Naive B cell (primary cell): ENCODE measurements at regions not wholly inside any gene's neighbourhood (a gene's known extent, or its start where the extent isn't known, plus 50 kb on each side); places are given as distances from the start of the nearest gene placed in this dataset.
A peak's percentile ranks its signal among the peaks of the same experiment; 100 is the strongest.

Source experiments
- ATAC-seq, 2 donors: fragments of 150-1000 bp; cut with Tn5 transposase; 2 replicates each; pipeline ENCODE4 v1.10.0; 2021; ENCODE audit warnings: low read depth in 2 of 2, mild to moderate bottlenecking in 2 of 2, moderate library complexity in 2 of 2
- DNase-seq: peaks from one replicate; pipeline ENCODE4 v3.0.0; 2022
- H3K27ac Mint-ChIP-seq, 6 donors: one replicate each; pipeline ENCODE4 v1.8.0; 2020 to 2022; ENCODE audit warnings: mild to moderate bottlenecking in 6 of 6, mixed read lengths in 6 of 6, moderate library complexity in 5 of 6, inconsistent platforms in 2 of 6
- H3K27me3 Mint-ChIP-seq, 3 donors: one replicate each; pipeline ENCODE4 v1.8.0; 2021 to 2022; ENCODE audit warnings: mixed read lengths in 3 of 3, mild to moderate bottlenecking in 1 of 3
- H3K36me3 Mint-ChIP-seq, 2 donors: one replicate each; pipeline ENCODE4 v1.8.0; 2020 to 2022; ENCODE audit warnings: mixed read lengths in 2 of 2, inconsistent platforms in 1 of 2, mild to moderate bottlenecking in 1 of 2
- H3K4me1 Mint-ChIP-seq, 3 donors: one replicate each; pipeline ENCODE4 v1.8.0; 2020 to 2022; ENCODE audit warnings: mixed read lengths in 3 of 3, inconsistent platforms in 1 of 3, mild to moderate bottlenecking in 1 of 3, moderate library complexity in 1 of 3
- H3K4me3 Mint-ChIP-seq, 8 donors: one replicate each; pipeline ENCODE4 v1.8.0; 2020 to 2022; ENCODE audit warnings: mild to moderate bottlenecking in 8 of 8, mixed read lengths in 8 of 8, moderate library complexity in 8 of 8, inconsistent platforms in 2 of 8
- H3K9me3 Mint-ChIP-seq, 7 donors: one replicate each; pipeline ENCODE4 v1.8.0; 2020 to 2022; ENCODE audit warnings: mixed read lengths in 7 of 7, mild to moderate bottlenecking in 5 of 7, inconsistent platforms in 2 of 7, moderate library complexity in 1 of 7

DNA sequence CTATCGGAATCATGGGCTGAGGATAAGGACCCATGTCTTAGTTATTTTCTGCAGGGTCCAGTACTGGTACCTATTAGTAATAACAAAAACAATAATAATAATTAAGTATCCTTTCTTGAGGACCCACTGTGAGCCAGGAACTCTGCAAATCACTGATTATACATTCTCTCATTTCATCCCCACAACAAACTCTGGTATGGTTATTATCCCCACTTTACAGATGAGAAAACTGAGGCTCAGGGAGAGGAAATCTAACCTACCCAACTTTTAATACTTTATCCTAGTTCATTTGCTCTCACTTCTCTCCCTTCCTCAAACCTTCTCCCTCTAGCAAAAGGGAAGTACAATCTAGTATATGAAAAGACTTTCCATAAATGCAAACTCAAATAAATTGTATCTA lies 528.4 kb upstream of the PROK2 start:
- Mint-ChIP-seq H3K9me3 (no peaks in the 10 kb centered on the region), H3K36me3 (peaks cover 0 to 7% of the 10 kb centered on the region in 2 donors), H3K4me1 (peaks cover 53 to 69% (median 67%) of the 10 kb centered on the region in 3 donors), H3K27ac (no peak overlapping the region), H3K27me3 (peaks cover 0 to 9% (median 0%) of the 10 kb centered on the region in 3 donors), H3K4me3 (no peak overlapping the region)
- ATAC-seq (no peak), DNase-seq (no peak)

DNA sequence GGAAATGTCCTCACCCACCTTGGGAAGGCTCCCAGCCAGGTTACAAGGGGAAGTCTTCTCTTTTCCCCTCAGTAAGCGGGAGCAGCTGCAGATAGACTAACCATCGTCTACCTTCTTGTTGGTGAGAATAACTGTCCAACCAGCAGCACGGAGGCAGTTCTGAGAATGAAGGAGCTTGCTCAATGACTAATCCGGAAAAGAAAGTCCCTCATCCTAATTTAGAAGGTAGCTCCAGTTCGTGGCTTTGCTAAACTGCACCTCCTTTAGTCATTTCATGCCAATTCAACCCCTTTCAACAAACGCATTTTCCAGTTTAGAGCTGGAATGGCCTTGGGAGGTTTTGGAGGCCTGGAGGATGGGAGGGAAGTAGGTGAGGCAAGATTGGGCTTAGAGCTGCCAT lies 527.4 kb upstream of the PROK2 start:
- peaks cover 0 to 9% (median 0%) of the 10 kb centered on the region in 3 donors for H3K27me3 Mint-ChIP-seq
- DNase-seq (no peak), ATAC-seq (no peak)
- no peaks in the 10 kb centered on the region for H3K9me3 Mint-ChIP-seq
- peak overlapping the region in 2 of 6 donors; percentile 68 to 90 for H3K27ac Mint-ChIP-seq
- H3K36me3 Mint-ChIP-seq, result peaks cover 0 to 7% of the 10 kb centered on the region in 2 donors
- H3K4me3 Mint-ChIP-seq, result peak overlapping the region in 2 of 8 donors; percentile 75 to 77
- peaks cover 53 to 73% (median 72%) of the 10 kb centered on the region in 3 donors for H3K4me1 Mint-ChIP-seq

DNA sequence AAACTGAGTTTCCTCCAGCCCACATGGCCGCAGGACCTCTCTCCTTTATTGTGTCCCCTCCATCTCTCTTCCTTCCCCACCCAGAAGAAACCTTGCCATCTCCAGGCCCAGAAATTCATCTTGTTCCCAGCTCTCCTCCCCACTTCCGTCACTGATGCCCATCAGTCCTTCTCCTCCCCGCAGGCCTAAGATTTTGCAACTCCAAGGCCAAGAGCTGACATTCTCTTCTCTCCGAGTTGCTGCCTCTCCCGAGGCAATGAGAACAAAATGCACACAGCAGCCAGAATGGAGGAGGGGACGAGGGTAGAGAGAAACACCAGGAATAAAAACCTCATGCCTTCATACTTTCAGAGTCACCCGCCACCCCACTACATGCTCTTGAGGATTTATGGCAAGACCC lies 526.5 kb upstream of the PROK2 start:
- ATAC-seq (no peak), DNase-seq (no peak)
- Mint-ChIP-seq H3K9me3 (no peaks in the 10 kb centered on the region), H3K27ac (peak overlapping the region; percentile 36 to 97 (median 93)), H3K4me1 (peaks cover 48 to 79% (median 77%) of the 10 kb centered on the region in 3 donors), H3K4me3 (peak overlapping the region in 7 of 8 donors; percentile 72 to 94 (median 86)), H3K27me3 (peaks cover 0 to 2% (median 0%) of the 10 kb centered on the region in 3 donors), H3K36me3 (peaks cover 0 to 7% of the 10 kb centered on the region in 2 donors)

DNA sequence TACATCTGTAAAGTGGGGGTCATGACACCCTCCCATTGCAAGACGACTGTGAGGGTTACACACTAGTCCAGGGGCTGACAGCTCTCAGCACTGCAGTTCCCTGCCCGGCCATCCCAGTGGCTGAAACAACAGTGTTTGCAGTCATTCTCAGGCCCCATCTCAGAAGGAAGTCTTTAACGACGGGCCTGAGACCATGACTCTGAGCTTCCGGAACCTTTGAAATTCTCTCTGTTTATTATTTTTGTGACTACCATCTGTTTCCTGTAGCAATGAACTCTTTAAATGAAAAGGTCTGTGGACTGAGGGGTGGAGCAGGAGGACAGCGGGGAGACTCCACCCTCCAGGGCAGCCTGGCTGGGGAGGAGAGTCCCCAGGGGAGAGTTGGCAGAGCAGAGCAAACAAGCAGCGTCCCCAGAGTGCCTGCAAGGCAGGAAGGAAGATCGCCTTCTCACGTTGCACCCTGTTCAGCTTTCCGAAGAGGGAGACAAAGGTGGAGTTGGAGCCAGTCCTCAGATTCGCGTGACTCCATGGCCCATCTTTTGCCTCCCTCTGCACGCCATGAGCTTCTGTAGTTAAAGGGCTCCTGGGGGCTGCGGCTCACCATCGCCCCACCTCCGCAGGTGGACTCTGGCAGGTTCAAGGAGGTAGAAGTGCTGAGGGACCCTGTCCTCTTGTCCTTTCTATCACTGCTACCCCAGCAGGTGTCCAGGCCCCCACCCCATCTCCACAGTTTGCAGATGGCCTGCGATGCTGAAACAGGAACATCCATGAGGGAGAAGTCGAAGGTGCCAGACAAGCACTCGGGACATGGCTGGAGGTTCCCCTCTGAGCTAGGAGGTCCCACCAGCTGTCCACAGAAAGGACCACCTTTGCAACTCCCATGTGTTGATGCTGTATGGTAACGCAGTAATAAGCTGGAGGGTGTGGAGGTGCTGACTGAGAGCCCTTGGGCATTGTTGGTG lies 525.8 kb upstream of the PROK2 start:
- H3K36me3 Mint-ChIP-seq, result peaks cover 0 to 7% of the 10 kb centered on the region in 2 donors
- H3K4me3 Mint-ChIP-seq, result peak overlapping the region; percentile 44 to 94 (median 86)
- H3K27me3 Mint-ChIP-seq, result no peaks in the 10 kb centered on the region
- DNase-seq (peak; percentile 89), ATAC-seq (peak; percentile 91 to 92)
- peak overlapping the region; percentile 81 to 97 (median 93) for H3K27ac Mint-ChIP-seq
- H3K4me1 Mint-ChIP-seq, result peaks cover 45 to 79% (median 75%) of the 10 kb centered on the region in 3 donors
- H3K9me3 Mint-ChIP-seq, result no peaks in the 10 kb centered on the region

DNA sequence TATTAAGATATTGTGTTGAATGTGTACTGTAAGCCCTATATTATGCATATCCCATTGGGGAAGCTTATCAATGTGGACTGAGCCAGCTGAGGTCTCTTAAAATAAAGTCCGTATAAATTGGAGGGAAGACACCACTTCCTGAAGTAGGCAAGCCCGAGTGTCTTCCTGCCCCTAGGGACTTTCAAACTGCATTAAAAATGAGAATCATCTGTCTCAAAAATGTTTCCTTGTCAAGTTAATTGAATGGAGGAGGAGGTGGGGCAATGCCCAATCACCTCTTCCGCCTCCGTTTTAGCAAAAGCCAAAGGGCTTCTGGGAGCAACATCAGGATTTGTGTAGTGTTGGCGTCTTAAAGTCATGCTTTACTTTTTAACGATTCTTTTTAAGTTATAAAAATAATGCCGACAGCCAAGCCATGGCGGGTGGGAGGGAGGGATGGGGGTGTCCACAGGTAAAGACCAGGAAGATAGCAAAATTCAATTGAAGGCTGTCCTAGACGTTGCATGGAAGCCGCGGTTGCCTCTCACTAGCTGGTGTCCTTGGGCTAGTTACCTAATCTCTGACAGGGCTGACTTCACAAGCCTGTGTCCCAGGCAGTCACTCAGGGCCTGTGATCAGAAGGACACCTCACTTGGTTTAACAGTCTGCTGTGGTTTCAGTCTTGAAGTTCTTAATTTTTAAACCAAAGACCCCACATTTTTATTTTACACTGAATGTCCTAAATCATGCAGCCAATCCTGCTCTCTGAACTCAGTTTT lies 524.9 kb upstream of the PROK2 start:
- Mint-ChIP-seq H3K36me3 (peaks cover 0 to 7% of the 10 kb centered on the region in 2 donors), H3K27ac (peak overlapping the region; percentile 81 to 97 (median 93)), H3K4me3 (peak overlapping the region; percentile 44 to 94 (median 86)), H3K9me3 (no peaks in the 10 kb centered on the region), H3K27me3 (no peaks in the 10 kb centered on the region), H3K4me1 (peaks cover 45 to 82% (median 79%) of the 10 kb centered on the region in 3 donors)
- peak; percentile 9 for DNase-seq
- ATAC-seq, result peak; percentile 1 to 2

DNA sequence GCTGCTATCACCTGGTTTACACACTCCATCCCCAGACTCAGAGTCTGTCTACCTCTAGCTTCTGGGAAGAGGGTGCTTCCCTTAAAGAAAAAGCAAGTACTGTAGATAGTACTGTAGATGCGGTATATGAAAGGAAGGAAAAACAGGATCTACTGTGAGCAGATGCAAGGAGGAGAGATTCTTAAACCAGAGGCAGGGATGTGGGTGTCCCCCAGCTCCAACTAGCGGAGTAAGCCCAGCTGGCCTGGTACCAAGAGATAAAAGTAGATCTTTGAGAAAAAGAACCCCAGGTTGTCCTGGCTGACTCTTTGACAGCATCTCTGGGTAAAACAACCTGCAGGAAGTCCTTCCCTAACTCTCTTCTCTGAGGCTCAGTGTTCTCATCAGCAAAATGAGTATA lies 523.7 kb upstream of the PROK2 start:
- peak overlapping the region in 4 of 8 donors; percentile 2 to 69 (median 31) for H3K4me3 Mint-ChIP-seq
- H3K4me1 Mint-ChIP-seq, result peaks cover 39 to 74% (median 72%) of the 10 kb centered on the region in 3 donors
- DNase-seq, result no peak
- H3K36me3 Mint-ChIP-seq, result no peaks in the 10 kb centered on the region
- ATAC-seq, result no peak
- no peaks in the 10 kb centered on the region for H3K27me3 Mint-ChIP-seq
- peak overlapping the region; percentile 14 to 90 (median 62) for H3K27ac Mint-ChIP-seq
- H3K9me3 Mint-ChIP-seq, result no peaks in the 10 kb centered on the region

DNA sequence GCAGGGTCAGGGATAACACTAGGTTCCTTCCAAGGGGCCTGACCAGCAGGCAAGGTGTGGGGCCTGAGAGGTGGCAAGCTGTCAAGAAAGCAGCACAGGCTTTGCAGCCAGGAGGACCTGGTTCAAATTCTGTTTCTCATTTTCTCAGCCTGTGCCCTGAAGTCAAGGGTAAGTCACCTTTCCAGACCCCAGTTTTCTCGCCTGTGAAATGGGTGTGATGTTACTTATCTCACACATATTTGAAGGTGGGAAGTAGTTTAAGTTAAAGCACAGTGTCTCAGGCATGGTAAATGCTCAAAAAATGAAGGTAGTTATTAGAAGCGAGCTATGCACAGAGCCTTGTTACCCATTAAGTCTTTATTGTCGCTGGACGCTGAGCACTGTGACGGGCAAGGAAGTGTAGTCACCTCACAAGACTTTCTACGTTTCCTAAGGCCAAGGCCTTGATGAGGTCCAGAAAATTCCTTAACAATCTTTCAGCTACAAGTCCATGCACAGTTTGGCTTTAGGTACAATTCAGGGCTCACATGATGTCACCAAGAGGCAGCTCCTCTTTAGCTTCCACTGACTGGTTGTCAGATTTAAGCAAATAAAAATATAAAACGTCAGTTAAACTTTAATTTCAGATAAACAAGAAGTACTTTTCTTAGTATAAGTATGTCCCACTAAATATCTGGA lies 522.6 kb upstream of the PROK2 start:
- Mint-ChIP-seq H3K27me3 (no peaks in the 10 kb centered on the region), H3K9me3 (no peaks in the 10 kb centered on the region), H3K4me3 (no peak overlapping the region), H3K36me3 (no peaks in the 10 kb centered on the region), H3K27ac (peak overlapping the region in 3 of 6 donors; percentile 54 to 72 (median 57)), H3K4me1 (peaks cover 35 to 68% (median 66%) of the 10 kb centered on the region in 3 donors)
- ATAC-seq (no peak), DNase-seq (no peak)

DNA sequence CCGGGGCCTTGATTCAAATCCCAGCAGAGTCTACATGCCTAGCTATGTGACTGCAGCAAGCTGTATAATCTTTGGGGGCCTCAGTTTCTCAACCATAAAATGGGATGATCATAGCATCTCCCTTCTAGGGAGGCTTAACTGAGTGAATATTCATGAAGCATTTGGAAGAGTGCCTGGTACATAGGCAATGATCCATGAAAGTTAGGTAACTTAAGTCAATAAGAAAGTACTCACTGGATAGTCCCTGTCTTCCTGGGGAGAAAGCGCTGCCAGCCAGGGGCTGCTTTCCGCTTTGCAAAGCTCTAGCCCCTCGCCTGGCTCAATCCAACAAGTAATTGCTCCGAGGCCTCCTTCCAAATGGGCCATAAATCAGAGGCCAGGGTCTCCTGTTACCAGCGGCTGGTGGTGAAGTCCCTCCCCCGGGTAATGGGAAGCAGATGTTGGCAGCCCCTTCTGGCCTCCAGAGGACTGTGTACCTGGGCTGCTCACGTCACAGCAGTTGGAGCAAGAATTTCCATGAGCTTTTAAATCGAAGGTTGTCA lies 521.9 kb upstream of the PROK2 start:
- peak overlapping the region in 3 of 6 donors; percentile 54 to 72 (median 65) for H3K27ac Mint-ChIP-seq
- H3K27me3 Mint-ChIP-seq, result no peaks in the 10 kb centered on the region
- H3K36me3 Mint-ChIP-seq, result no peaks in the 10 kb centered on the region
- DNase-seq, result no peak
- ATAC-seq, result no peak
- no peak overlapping the region for H3K4me3 Mint-ChIP-seq
- H3K4me1 Mint-ChIP-seq, result peaks cover 28 to 66% (median 60%) of the 10 kb centered on the region in 3 donors
- no peaks in the 10 kb centered on the region for H3K9me3 Mint-ChIP-seq

DNA sequence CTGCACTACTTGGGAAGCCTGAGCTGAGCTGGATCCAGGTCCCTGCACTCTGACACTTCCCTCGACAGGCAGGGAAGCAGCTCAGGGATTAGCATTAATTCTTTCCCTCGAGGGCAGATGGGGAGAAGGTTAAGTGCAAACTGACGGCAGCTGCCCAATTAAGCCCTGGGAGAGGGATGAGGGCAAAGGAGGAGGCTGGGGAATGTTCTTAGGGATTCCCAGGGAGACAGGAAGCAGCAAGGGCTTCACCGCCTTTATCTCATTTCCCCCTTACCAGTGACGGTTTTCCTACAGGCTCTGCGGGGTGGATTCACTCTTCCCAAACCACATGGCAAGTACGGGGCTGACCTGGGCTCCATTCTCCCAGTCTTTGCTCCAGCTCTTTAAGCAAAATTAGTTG lies 519.0 kb upstream of the PROK2 start:
- no peak for ATAC-seq
- Mint-ChIP-seq H3K27me3 (peaks cover 0 to 14% (median 4%) of the 10 kb centered on the region in 3 donors), H3K4me3 (no peak overlapping the region), H3K36me3 (no peaks in the 10 kb centered on the region), H3K27ac (peak overlapping the region in 1 of 6 donors; percentile 39), H3K4me1 (peaks cover 21 to 50% (median 31%) of the 10 kb centered on the region in 3 donors), H3K9me3 (peaks cover 0 to 4% (median 0%) of the 10 kb centered on the region in 7 donors)
- no peak for DNase-seq

DNA sequence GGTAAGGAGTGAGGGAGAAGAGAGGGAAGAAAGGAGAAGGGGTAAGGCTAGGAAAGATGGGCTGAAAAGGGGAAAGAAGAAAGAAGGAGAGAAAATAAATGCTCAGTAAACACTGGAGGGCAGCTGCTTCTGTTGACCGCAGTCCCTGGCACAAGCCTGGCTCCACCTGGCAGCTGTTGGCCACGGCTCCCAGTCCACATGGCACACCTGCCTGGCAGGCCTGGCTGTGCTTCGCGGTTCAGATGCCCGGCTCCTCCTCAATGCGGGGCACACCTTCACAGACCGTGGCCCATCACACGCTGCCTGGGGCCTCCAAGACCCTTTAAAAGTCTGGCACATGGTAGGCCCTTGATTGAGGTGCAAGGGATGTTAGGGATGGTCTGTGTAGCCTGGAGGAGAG lies 516.8 kb upstream of the PROK2 start:
- peaks cover 13 to 35% (median 16%) of the 10 kb centered on the region in 3 donors for H3K4me1 Mint-ChIP-seq
- DNase-seq, result no peak
- H3K9me3 Mint-ChIP-seq, result peaks cover 0 to 4% (median 0%) of the 10 kb centered on the region in 7 donors
- no peaks in the 10 kb centered on the region for H3K36me3 Mint-ChIP-seq
- H3K27me3 Mint-ChIP-seq, result peaks cover 0 to 14% (median 4%) of the 10 kb centered on the region in 3 donors
- H3K4me3 Mint-ChIP-seq, result no peak overlapping the region
- peak overlapping the region in 2 of 6 donors; percentile 2 to 20 for H3K27ac Mint-ChIP-seq
- ATAC-seq, result no peak

DNA sequence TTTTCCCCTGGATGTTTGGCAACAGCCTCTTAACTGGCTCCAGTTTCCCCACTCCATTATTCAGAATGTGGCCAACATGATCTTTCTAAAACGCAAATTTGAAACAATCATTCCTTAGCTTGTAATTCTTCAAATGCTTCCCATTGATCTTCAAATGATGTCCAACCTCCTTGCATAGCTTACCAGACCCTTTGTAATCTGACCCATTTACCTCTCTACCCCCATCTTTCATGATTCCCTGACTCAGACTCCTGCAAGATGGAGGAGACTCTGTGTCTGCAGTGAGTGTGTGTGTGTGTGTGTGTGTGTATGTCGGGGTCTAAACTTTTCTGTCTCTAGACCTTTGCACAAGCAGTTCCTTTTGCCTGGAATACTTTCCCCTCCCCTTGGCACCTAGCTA lies 515.7 kb upstream of the PROK2 start:
- Mint-ChIP-seq H3K27me3 (peaks cover 0 to 14% (median 4%) of the 10 kb centered on the region in 3 donors), H3K36me3 (no peaks in the 10 kb centered on the region), H3K4me1 (peaks cover 12 to 23% (median 16%) of the 10 kb centered on the region in 3 donors), H3K4me3 (no peak overlapping the region), H3K27ac (no peak overlapping the region), H3K9me3 (peaks cover 0 to 4% (median 0%) of the 10 kb centered on the region in 7 donors)
- no peak for DNase-seq
- ATAC-seq, result no peak

DNA sequence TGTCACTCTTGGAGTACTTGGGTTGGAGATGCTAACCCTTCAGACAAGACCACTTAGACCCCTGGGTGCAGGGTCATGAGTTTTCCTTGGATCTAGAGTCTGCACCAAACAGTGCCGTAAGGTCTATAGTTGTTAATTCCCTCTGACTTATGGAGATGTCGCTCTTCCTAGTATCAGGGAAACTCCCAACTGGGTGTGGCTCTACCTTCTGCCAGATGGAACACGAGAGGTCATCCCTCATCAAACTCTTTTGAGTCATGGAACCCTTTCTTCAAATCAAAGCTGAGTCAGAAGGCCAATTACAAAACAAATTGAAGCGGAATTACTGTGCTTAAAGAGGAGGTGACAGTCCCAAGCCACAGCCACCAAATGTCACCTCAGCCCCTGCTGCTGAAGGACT lies 514.9 kb upstream of the PROK2 start:
- Mint-ChIP-seq H3K27ac (peak overlapping the region in 2 of 6 donors; percentile 5 to 80), H3K36me3 (no peaks in the 10 kb centered on the region), H3K4me3 (peak overlapping the region in 1 of 8 donors; percentile 21), H3K9me3 (peaks cover 0 to 4% (median 0%) of the 10 kb centered on the region in 7 donors), H3K27me3 (peaks cover 0 to 14% (median 4%) of the 10 kb centered on the region in 3 donors), H3K4me1 (peaks cover 5 to 15% (median 11%) of the 10 kb centered on the region in 3 donors)
- ATAC-seq (no peak), DNase-seq (no peak)
